Loucy (cell line): ENCODE measurements at regions not wholly inside any gene's neighbourhood (a gene's known extent, or its start where the extent isn't known, plus 50 kb on each side); places are given as distances from the start of the nearest gene placed in this dataset.

ENCODE experiments used
- H2AFZ ChIP-seq: fragments of 200-600 bp; sonication (generic); 2 replicates; pipeline ENCODE4 v1.6.0; 2016; ENCODE audit warnings: antibody characterized with exemption, mild to moderate bottlenecking, low read length, moderate library complexity
- H3F3A ChIP-seq: fragments of 200-600 bp; 2 replicates; pipeline ENCODE4 v1.6.0; 2016; ENCODE audit warnings: antibody characterized with exemption, low read depth, mild to moderate bottlenecking
- H3K27me3 ChIP-seq: fragments of 200-600 bp; sonication (generic); 2 replicates; pipeline ENCODE4 v1.6.1; 2014; ENCODE audit warnings: low read length, mild to moderate bottlenecking; ENCODE audit not compliant: insufficient read depth, poor library complexity, severe bottlenecking
- H3K36me3 ChIP-seq: fragments of 200-600 bp; sonication (generic); 2 replicates; pipeline ENCODE4 v1.6.1; 2016; ENCODE audit warnings: low read length; ENCODE audit not compliant: insufficient read depth
- H3K4me1 ChIP-seq: fragments of 200-600 bp; sonication (generic); 2 replicates; pipeline ENCODE4 v1.5.1; 2014; ENCODE audit warnings: low read length, mild to moderate bottlenecking; ENCODE audit not compliant: insufficient read depth, poor library complexity, severe bottlenecking
- H3K4me2 ChIP-seq: fragments of 200-600 bp; sonication (generic); 2 replicates; pipeline ENCODE4 v1.6.0; 2014; ENCODE audit warnings: antibody characterized with exemption, low read length, low read depth, mild to moderate bottlenecking; ENCODE audit not compliant: poor library complexity, severe bottlenecking
- H3K4me3 ChIP-seq: fragments of 200-600 bp; sonication (generic); 2 replicates; pipeline ENCODE4 v1.5.1; 2014; ENCODE audit warnings: low read length, mild to moderate bottlenecking, mixed read lengths; ENCODE audit not compliant: poor library complexity, severe bottlenecking
- H3K79me2 ChIP-seq: fragments of 200-600 bp; sonication (generic); 2 replicates; pipeline ENCODE4 v1.6.1; 2014; ENCODE audit warnings: low read length; ENCODE audit not compliant: insufficient read depth
- H3K9ac ChIP-seq: fragments of 200-600 bp; sonication (generic); 2 replicates; pipeline ENCODE4 v1.6.0; 2014; ENCODE audit warnings: mild to moderate bottlenecking, low read depth, low read length, moderate library complexity; ENCODE audit not compliant: poor library complexity, severe bottlenecking
- H3K9me2 ChIP-seq: fragments of 200-600 bp; sonication (generic); replicated peaks from 2 replicates; pipeline ENCODE4 v1.6.1; 2016; ENCODE audit warnings: low read depth, low read length, mixed read lengths
- H3K9me3 ChIP-seq: fragments of 200-600 bp; sonication (generic); 2 replicates; pipeline ENCODE4 v1.6.1; 2014; ENCODE audit warnings: mild to moderate bottlenecking, antibody characterized with exemption, low read length, low read depth; ENCODE audit not compliant: insufficient read depth
- H4K20me1 ChIP-seq: fragments of 200-600 bp; sonication (generic); 2 replicates; pipeline ENCODE4 v1.6.0; 2014; ENCODE audit warnings: antibody characterized with exemption, low read length, mild to moderate bottlenecking; ENCODE audit not compliant: insufficient read depth, poor library complexity, severe bottlenecking
- CTCF ChIP-seq: fragments of 200-600 bp; sonication (generic); conservative IDR thresholded peaks from 2 replicates; pipeline ENCODE4 v1.5.1; 2014; ENCODE audit warnings: mild to moderate bottlenecking, antibody characterized with exemption, low read length
- EZH2phosphoT487 ChIP-seq: fragments of 200-600 bp; IDR thresholded peaks from 2 replicates; pipeline ENCODE4 v1.6.1; 2018; ENCODE audit warnings: antibody characterized with exemption, mild to moderate bottlenecking, moderate library complexity, borderline replicate concordance

- Histone ChIP-seq H3K4me2 (no peak overlapping the region), H3F3A (no peaks in the 10 kb centered on the region), H3K9me3 (no peaks in the 10 kb centered on the region), H4K20me1 (no peaks in the 10 kb centered on the region), H3K9me2 (no peaks in the 10 kb centered on the region), H3K27me3 (no peaks in the 10 kb centered on the region), H3K9ac (no peak overlapping the region), H3K4me1 (no peaks in the 10 kb centered on the region), H2AFZ (no peak overlapping the region), H3K4me3 (no peak overlapping the region), H3K79me2 (no peaks in the 10 kb centered on the region), H3K36me3 (no peaks in the 10 kb centered on the region)
- TF ChIP-seq CTCF (no peak), EZH2phosphoT487 (no peak)
Measured at GRCh38 chr9:21747175-21747574, 55.3 kb upstream of the MTAP start.

- Histone ChIP-seq H3K4me2 (no peak overlapping the region), H3K9me2 (no peaks in the 10 kb centered on the region), H3F3A (no peaks in the 10 kb centered on the region), H3K36me3 (no peaks in the 10 kb centered on the region), H3K9ac (no peak overlapping the region), H3K27me3 (no peaks in the 10 kb centered on the region), H3K9me3 (no peaks in the 10 kb centered on the region), H3K79me2 (no peaks in the 10 kb centered on the region), H4K20me1 (no peaks in the 10 kb centered on the region), H3K4me3 (no peak overlapping the region), H2AFZ (no peak overlapping the region), H3K4me1 (no peaks in the 10 kb centered on the region)
- TF ChIP-seq EZH2phosphoT487 = no peak
- TF ChIP-seq CTCF = no peak
Measured at GRCh38 chr9:21750021-21750735, 52.3 kb upstream of the MTAP start.

GRCh38 chr9:21751998-21752397 lies 50.4 kb upstream of the MTAP start:
- no peak for TF ChIP-seq EZH2phosphoT487
- TF ChIP-seq CTCF = no peak
- Histone ChIP-seq H3K9me3 (no peaks in the 10 kb centered on the region), H3K9me2 (no peaks in the 10 kb centered on the region), H3K9ac (no peak overlapping the region), H3F3A (no peaks in the 10 kb centered on the region), H4K20me1 (no peaks in the 10 kb centered on the region), H3K4me1 (no peaks in the 10 kb centered on the region), H2AFZ (no peak overlapping the region), H3K36me3 (no peaks in the 10 kb centered on the region), H3K4me3 (no peak overlapping the region), H3K27me3 (no peaks in the 10 kb centered on the region), H3K79me2 (no peaks in the 10 kb centered on the region), H3K4me2 (no peak overlapping the region)
